Activated CD8-positive, alpha-beta memory T cell treated with anti-CD3 and anti-CD28 coated beads, Interleukin-2, amount 10 ng/mL, durations not matched to agents 7 days and 5 days (primary cell): ENCODE measurements at regions not wholly inside any gene's neighbourhood (a gene's known extent, or its start where the extent isn't known, plus 50 kb on each side); places are given as distances from the start of the nearest gene placed in this dataset.

Experiments
- ATAC-seq: fragments of 150-1000 bp; cut with Tn5 transposase; one replicate; pipeline ENCODE4 v1.10.0; 2021; ENCODE audit warnings: moderate library complexity
- CTCF ChIA-PET: fragments of 350-600 bp; sonication (Branson Sonifier 250); formaldehyde crosslinking; loops from one replicate; lab custom pipeline; 2021; ENCODE audit warnings: antibody characterized with exemption; lab: Charles Lee
- DNase-seq: peaks from one replicate; pipeline ENCODE4 v3.0.0-alpha.2; 2020
- H3K27ac Mint-ChIP-seq: one replicate; pipeline ENCODE4 v1.8.0; 2021; ENCODE audit warnings: mild to moderate bottlenecking, mixed read lengths
- H3K27me3 Mint-ChIP-seq: one replicate; pipeline ENCODE4 v1.8.0; 2021; ENCODE audit warnings: mixed read lengths
- H3K36me3 Mint-ChIP-seq: one replicate; pipeline ENCODE4 v1.8.0; 2021; ENCODE audit warnings: mild to moderate bottlenecking, mixed read lengths
- H3K4me1 Mint-ChIP-seq: one replicate; pipeline ENCODE4 v1.8.0; 2021; ENCODE audit warnings: mixed read lengths
- H3K4me3 Mint-ChIP-seq: one replicate; pipeline ENCODE4 v1.8.0; 2021; ENCODE audit warnings: mild to moderate bottlenecking, moderate library complexity, mixed read lengths
- H3K9me3 Mint-ChIP-seq: one replicate; pipeline ENCODE4 v1.8.0; 2022; ENCODE audit warnings: low read depth, mixed read lengths

DNA sequence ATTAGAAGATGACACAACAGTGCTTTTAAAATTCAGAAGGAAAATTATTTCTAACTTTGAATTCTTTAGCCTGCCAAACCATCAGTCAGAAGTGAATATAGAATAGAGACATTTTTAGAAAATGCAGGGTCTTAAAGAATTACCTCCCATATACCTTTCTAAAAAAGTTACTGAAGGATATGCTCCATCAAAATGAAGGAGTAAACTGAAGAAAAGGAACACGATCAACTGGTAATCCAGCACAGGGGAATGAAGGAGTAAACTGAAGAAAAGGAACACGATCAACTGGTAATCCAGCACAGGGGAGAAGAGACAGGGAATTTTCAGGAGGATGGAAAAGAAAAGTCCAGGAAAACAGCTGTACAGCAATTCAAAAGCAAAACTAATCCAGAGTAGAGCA, 75.4 kb upstream of the LDLRAD3 start:
- no peak for ATAC-seq
- no peak overlapping the region for H3K27ac Mint-ChIP-seq
- H3K4me1 Mint-ChIP-seq: no peaks in the 10 kb centered on the region
- H3K36me3 Mint-ChIP-seq: no peaks in the 10 kb centered on the region
- H3K9me3 Mint-ChIP-seq: peaks cover 18% of the 10 kb centered on the region
- DNase-seq: no peak
- H3K27me3 Mint-ChIP-seq: no peaks in the 10 kb centered on the region
- no peak overlapping the region for H3K4me3 Mint-ChIP-seq
- CTCF ChIA-PET: no interaction called here

DNA sequence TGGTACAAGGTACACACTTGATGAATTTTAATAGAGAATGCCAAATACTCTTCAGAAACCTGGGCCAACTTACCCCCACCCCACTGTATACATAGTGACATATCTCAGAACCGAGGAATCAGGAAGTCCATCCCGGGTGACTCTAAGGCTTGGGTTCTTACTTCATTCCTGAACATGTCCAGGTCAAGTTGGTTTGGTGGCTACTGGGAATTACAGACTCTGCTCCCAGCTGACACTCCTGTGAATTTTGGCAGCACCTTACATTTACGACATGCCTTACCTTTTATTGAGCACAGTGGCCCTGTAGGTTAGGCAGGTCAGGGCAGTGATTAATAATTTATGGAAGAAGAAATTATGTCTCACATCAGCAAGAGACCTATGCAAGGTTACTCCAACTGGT, 70.1 kb upstream of the LDLRAD3 start:
- H3K36me3 Mint-ChIP-seq: no peaks in the 10 kb centered on the region
- ATAC-seq (no peak), DNase-seq (no peak)
- H3K27ac Mint-ChIP-seq: no peak overlapping the region
- H3K4me1 Mint-ChIP-seq: no peaks in the 10 kb centered on the region
- H3K9me3 Mint-ChIP-seq: peaks cover 5% of the 10 kb centered on the region
- H3K4me3 Mint-ChIP-seq: no peak overlapping the region
- H3K27me3 Mint-ChIP-seq: peaks cover 4% of the 10 kb centered on the region
- CTCF ChIA-PET: no interaction called here

DNA sequence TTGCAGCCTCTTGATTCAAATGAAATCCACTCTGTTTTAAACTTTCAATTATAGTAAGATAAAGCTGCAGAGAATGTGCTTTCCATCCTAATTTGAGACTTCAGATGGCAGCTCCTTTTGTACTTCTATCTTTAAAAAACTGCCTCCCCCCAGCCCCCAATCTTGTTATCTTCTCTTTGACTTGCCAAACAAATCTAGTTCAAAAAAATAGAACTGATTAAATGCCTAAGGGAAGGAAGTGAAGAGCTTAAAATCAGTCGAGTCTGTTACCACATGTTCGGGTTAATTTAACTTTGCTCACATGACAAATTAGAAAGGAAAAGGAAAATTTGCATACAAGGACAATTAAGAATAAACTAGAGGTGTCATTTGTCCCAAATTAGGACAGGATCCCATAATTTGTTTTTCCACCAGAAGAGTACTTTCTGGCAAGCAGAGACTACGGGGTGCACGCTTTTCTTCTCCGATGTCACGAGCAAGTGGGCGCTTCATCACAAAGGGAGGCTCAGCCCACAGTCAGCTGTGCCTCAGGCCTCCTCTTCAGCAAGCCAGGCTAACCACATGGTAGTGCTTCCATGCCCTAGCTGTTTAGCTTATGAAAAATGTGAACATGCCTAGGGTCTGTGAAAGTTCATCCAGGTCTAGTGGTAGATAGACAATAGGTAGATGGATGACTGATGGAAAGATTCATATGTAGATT, 69.0 kb upstream of the LDLRAD3 start:
- no peak for ATAC-seq
- CTCF ChIA-PET: no interaction called here
- no peaks in the 10 kb centered on the region for H3K9me3 Mint-ChIP-seq
- H3K4me1 Mint-ChIP-seq: no peaks in the 10 kb centered on the region
- H3K36me3 Mint-ChIP-seq: no peaks in the 10 kb centered on the region
- DNase-seq: no peak
- no peak overlapping the region for H3K27ac Mint-ChIP-seq
- H3K27me3 Mint-ChIP-seq: peaks cover 4% of the 10 kb centered on the region
- no peak overlapping the region for H3K4me3 Mint-ChIP-seq

DNA sequence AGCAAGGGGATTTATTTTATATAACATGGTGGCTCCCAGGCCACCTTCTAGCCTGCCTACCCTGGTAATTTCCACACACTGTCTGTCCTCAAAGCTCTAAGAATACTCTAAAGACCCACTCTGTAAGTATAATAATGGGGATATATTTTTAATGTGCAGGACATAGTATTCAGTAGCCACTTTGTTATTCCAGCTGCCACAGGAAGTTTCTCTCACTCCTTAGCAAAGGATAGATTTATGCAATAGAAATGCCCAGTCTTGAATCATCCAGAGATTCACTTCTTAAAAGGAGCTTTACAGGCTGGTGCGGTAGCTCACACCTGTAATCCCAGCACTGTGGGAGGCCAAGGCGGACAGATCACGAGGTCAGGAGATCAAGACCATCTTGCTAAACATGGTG, 68.4 kb upstream of the LDLRAD3 start:
- Mint-ChIP-seq H3K4me3 (no peak overlapping the region), H3K4me1 (no peaks in the 10 kb centered on the region), H3K36me3 (no peaks in the 10 kb centered on the region), H3K9me3 (no peaks in the 10 kb centered on the region), H3K27ac (no peak overlapping the region), H3K27me3 (peaks cover 4% of the 10 kb centered on the region)
- CTCF ChIA-PET: no interaction called here
- DNase-seq: no peak
- ATAC-seq: no peak

DNA sequence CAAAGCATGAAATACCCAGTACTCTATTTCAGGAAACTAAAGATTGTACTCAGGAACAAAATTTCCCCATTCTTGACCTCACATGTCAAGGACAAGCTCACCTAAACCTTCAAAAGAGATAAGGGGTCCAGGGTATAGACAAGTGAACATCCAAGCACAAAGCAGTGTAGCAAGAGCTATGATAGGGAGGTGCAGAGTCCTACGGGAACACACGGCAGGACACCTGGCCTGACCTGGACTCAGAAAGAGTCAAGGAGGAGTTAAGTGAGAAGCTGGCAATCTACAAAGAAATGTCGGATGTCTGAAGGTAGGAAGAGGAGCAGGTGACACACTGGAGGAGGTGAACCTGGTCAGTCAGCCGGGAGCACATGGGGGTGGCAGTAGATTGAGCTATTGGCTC, 67.1 kb upstream of the LDLRAD3 start:
- Mint-ChIP-seq H3K4me3 (no peak overlapping the region), H3K4me1 (no peaks in the 10 kb centered on the region), H3K27ac (no peak overlapping the region), H3K9me3 (no peaks in the 10 kb centered on the region), H3K36me3 (no peaks in the 10 kb centered on the region), H3K27me3 (peaks cover 4% of the 10 kb centered on the region)
- DNase-seq: no peak
- ATAC-seq: no peak
- CTCF ChIA-PET: no interaction called here

DNA sequence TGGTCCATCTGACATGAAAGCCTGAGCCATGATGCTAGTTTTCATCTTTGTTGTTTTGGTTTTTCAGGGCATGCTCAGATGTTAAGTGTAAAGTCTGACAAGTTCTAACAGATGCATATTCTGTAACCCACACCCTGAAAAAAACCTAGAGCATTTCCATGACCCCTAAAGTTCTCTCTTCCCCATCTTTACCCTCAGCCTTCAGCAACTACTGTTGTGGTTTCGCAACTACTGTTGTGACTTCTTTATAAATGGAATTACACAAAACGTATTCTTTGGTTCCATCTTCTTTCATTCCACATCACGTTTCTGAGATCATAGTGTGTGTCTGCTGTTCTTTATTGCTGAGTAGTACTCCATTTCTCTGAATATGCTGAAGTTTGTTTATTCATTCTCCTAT, 65.1 kb upstream of the LDLRAD3 start:
- DNase-seq: no peak
- Mint-ChIP-seq H3K4me1 (no peaks in the 10 kb centered on the region), H3K27ac (no peak overlapping the region), H3K36me3 (no peaks in the 10 kb centered on the region), H3K4me3 (no peak overlapping the region), H3K27me3 (peaks cover 7% of the 10 kb centered on the region), H3K9me3 (no peaks in the 10 kb centered on the region)
- CTCF ChIA-PET: no interaction called here
- no peak for ATAC-seq

DNA sequence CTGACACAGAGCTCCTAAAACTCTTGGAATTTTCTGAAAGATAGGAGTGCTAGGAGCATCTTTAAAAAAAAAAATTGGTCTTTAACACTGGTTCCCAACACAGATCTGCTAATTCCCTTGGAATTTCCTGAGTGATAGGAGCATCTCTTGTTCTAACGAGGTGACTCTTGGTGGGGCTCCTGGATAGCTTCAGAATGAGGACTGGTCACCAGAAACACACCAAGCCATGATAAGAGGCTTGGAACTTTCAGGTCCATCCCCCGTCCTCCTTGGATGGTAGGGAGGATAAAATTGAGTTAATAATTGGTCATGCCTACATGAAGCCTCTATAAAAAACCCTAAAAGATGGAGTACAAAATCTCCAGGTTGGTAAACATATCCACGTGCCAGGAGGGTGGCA, 64.5 kb upstream of the LDLRAD3 start:
- DNase-seq (no peak), ATAC-seq (no peak)
- H3K27ac Mint-ChIP-seq: no peak overlapping the region
- CTCF ChIA-PET: no interaction called here
- H3K36me3 Mint-ChIP-seq: no peaks in the 10 kb centered on the region
- H3K4me1 Mint-ChIP-seq: no peaks in the 10 kb centered on the region
- no peak overlapping the region for H3K4me3 Mint-ChIP-seq
- peaks cover 7% of the 10 kb centered on the region for H3K27me3 Mint-ChIP-seq
- H3K9me3 Mint-ChIP-seq: no peaks in the 10 kb centered on the region

DNA sequence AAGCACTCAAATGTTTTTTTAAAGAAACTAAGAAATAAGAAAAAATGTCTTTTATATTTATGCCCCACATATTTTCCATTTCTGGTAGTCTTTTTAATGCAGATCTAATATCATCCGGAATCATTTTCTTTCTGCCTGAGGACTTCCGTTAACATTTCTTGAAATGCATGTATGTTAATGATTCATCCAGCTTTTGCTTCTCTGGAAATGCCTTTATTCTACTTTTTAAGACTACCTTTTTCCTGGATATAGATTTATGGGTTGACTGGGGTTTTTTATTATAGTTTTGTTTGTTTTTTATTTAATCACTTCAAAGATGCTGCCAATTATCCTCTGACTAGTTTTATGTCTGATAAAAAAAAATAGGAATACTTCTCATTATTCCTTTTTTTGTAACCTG, 57.1 kb upstream of the LDLRAD3 start:
- ATAC-seq (no peak), DNase-seq (no peak)
- Mint-ChIP-seq H3K36me3 (no peaks in the 10 kb centered on the region), H3K4me1 (no peaks in the 10 kb centered on the region), H3K27me3 (peaks cover 13% of the 10 kb centered on the region), H3K4me3 (no peak overlapping the region), H3K27ac (no peak overlapping the region), H3K9me3 (no peaks in the 10 kb centered on the region)
- CTCF ChIA-PET: no interaction called here

DNA sequence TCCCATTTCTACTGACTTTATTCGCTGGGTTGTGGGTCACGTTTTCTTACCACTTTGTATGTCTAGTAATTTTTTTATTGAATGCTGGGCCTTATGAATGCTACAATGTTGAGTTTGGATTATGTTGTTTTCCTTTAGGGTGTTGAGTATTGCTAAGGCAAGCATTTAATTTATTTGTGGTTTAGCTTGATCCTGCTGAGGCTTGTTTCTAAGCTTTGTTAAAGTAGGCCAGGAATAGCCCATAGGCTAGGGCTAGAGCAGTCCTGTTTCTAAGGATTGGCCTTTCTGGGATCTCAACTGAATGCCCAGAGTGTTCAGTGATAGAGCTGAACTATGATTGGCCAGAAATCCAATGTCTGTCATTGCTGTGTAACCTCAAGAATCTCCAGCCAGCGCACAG, 56.1 kb upstream of the LDLRAD3 start:
- H3K4me3 Mint-ChIP-seq: no peak overlapping the region
- H3K36me3 Mint-ChIP-seq: no peaks in the 10 kb centered on the region
- peaks cover 13% of the 10 kb centered on the region for H3K27me3 Mint-ChIP-seq
- H3K27ac Mint-ChIP-seq: no peak overlapping the region
- DNase-seq (no peak), ATAC-seq (no peak)
- no peaks in the 10 kb centered on the region for H3K4me1 Mint-ChIP-seq
- CTCF ChIA-PET: no interaction called here
- H3K9me3 Mint-ChIP-seq: no peaks in the 10 kb centered on the region

DNA sequence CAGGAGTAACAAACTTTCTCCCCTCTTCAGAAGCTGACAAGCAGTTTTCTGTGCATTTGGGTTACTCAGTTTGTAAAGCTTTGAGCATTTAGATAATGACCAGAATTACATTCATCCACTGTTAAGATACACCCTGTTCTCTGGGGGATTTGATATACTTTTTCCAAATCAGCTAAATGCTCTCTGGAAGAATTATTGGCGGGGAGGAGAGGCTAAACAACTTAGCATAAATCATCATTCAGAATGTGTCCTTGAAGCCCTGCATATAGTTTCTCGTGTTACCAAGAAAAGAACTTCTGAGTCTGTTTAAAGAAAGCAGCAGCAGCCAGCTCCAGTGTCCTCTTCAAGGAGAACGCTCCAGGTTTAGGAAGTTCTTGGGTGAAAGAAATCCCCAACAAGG, 54.9 kb upstream of the LDLRAD3 start:
- DNase-seq (no peak), ATAC-seq (no peak)
- Mint-ChIP-seq H3K9me3 (no peaks in the 10 kb centered on the region), H3K4me3 (no peak overlapping the region), H3K27me3 (peaks cover 9% of the 10 kb centered on the region), H3K4me1 (no peaks in the 10 kb centered on the region), H3K36me3 (no peaks in the 10 kb centered on the region), H3K27ac (no peak overlapping the region)
- CTCF ChIA-PET: no interaction called here

DNA sequence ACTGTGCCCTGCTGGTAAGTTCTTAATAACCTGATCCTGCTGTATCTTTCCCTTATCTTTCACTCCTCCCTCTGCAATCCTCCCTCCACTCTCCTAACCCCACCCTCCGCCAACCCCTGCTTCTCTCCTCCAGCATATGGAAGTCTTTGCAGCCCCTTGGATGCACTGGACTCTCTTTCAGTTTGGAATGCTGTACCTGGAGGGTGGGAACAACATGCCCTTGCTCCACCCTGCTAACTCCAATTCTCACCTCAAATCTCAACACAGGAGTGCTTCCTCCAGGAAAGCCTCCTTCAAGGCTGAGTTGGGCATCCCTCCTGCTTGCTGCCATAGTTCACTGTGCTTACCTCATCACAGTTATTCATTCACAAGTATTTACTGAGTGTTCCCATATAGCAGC, 52.8 kb upstream of the LDLRAD3 start:
- Mint-ChIP-seq H3K4me1 (no peaks in the 10 kb centered on the region), H3K9me3 (no peaks in the 10 kb centered on the region), H3K27me3 (peaks cover 9% of the 10 kb centered on the region), H3K27ac (no peak overlapping the region), H3K36me3 (no peaks in the 10 kb centered on the region), H3K4me3 (no peak overlapping the region)
- DNase-seq (no peak), ATAC-seq (no peak)
- CTCF ChIA-PET: no interaction called here

DNA sequence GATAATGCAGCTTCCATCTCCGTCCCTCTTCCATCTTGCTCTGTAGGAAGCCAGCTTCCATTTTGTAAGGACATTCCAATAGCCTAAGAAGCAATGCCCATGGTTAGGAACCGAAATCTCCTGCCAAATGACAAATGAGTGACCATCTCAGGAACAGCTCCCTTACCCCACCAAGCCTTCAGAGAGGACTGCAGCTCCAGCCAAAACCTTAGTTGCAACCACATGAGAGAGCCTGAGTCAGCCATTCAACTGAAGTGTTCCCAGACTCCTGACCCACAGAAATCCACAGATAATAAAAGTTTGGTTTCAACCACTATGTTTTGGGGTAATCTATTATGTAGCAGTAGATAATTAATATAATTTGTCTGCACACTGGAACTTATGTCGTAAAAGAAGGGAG, 51.7 kb upstream of the LDLRAD3 start:
- CTCF ChIA-PET: no interaction called here
- Mint-ChIP-seq H3K4me3 (no peak overlapping the region), H3K27me3 (peaks cover 4% of the 10 kb centered on the region), H3K9me3 (no peaks in the 10 kb centered on the region), H3K27ac (no peak overlapping the region), H3K36me3 (no peaks in the 10 kb centered on the region), H3K4me1 (no peaks in the 10 kb centered on the region)
- DNase-seq (no peak), ATAC-seq (no peak)

DNA sequence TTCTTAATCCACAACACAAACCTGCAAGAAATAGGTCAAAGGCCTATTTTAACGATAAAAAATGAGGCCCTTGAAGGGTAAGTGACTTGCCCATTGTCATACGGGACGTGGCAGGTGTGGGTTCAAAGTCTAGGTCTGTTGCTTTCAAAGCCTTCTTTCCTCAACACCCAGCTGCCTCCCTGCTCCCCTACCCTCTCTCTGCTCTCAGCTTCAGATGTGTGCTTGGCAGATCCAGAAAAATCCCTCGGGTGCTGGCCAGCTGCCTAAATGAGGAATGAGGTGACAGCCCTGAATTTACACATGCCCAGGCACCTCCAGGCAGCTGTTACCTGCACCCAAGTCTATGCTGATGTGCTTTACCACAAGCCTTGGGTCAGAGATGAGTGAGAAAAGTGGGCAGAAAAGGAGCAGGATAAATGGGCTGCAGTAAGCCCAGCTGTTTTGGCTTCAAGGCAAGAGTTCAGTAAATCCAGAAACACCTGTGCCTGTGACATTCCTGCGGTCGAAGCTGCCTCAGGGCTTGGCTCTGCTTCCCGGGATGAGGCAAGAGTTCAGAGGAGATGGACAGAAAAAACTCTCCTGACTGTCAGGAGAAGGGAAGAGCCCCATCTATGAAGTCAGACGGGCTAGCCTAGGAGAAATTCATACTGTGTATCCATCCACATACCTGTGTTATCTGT, 49.9 kb upstream of the LDLRAD3 start:
- no peaks in the 10 kb centered on the region for H3K9me3 Mint-ChIP-seq
- H3K27me3 Mint-ChIP-seq: peaks cover 5% of the 10 kb centered on the region
- DNase-seq (no peak), ATAC-seq (no peak)
- H3K4me1 Mint-ChIP-seq: no peaks in the 10 kb centered on the region
- no peak overlapping the region for H3K4me3 Mint-ChIP-seq
- CTCF ChIA-PET: interaction anchor here (0.7 kb wide), 1 partner anchor 285 kb away, joined by 3 read pairs; no protein-coding TSS in a partner anchor
- H3K27ac Mint-ChIP-seq: no peak overlapping the region
- H3K36me3 Mint-ChIP-seq: no peaks in the 10 kb centered on the region
